Loucy (cell line): ENCODE measurements at regions not wholly inside any gene's neighbourhood (a gene's known extent, or its start where the extent isn't known, plus 50 kb on each side); places are given as distances from the start of the nearest gene placed in this dataset.

ENCODE experiments used
- H2AFZ ChIP-seq: fragments of 200-600 bp; sonication (generic); 2 replicates; pipeline ENCODE4 v1.6.0; 2016; ENCODE audit warnings: antibody characterized with exemption, mild to moderate bottlenecking, low read length, moderate library complexity
- H3F3A ChIP-seq: fragments of 200-600 bp; 2 replicates; pipeline ENCODE4 v1.6.0; 2016; ENCODE audit warnings: antibody characterized with exemption, low read depth, mild to moderate bottlenecking
- H3K27me3 ChIP-seq: fragments of 200-600 bp; sonication (generic); 2 replicates; pipeline ENCODE4 v1.6.1; 2014; ENCODE audit warnings: low read length, mild to moderate bottlenecking; ENCODE audit not compliant: insufficient read depth, poor library complexity, severe bottlenecking
- H3K36me3 ChIP-seq: fragments of 200-600 bp; sonication (generic); 2 replicates; pipeline ENCODE4 v1.6.1; 2016; ENCODE audit warnings: low read length; ENCODE audit not compliant: insufficient read depth
- H3K4me1 ChIP-seq: fragments of 200-600 bp; sonication (generic); 2 replicates; pipeline ENCODE4 v1.5.1; 2014; ENCODE audit warnings: low read length, mild to moderate bottlenecking; ENCODE audit not compliant: insufficient read depth, poor library complexity, severe bottlenecking
- H3K4me2 ChIP-seq: fragments of 200-600 bp; sonication (generic); 2 replicates; pipeline ENCODE4 v1.6.0; 2014; ENCODE audit warnings: antibody characterized with exemption, low read length, low read depth, mild to moderate bottlenecking; ENCODE audit not compliant: poor library complexity, severe bottlenecking
- H3K4me3 ChIP-seq: fragments of 200-600 bp; sonication (generic); 2 replicates; pipeline ENCODE4 v1.5.1; 2014; ENCODE audit warnings: low read length, mild to moderate bottlenecking, mixed read lengths; ENCODE audit not compliant: poor library complexity, severe bottlenecking
- H3K79me2 ChIP-seq: fragments of 200-600 bp; sonication (generic); 2 replicates; pipeline ENCODE4 v1.6.1; 2014; ENCODE audit warnings: low read length; ENCODE audit not compliant: insufficient read depth
- H3K9ac ChIP-seq: fragments of 200-600 bp; sonication (generic); 2 replicates; pipeline ENCODE4 v1.6.0; 2014; ENCODE audit warnings: mild to moderate bottlenecking, low read depth, low read length, moderate library complexity; ENCODE audit not compliant: poor library complexity, severe bottlenecking
- H3K9me2 ChIP-seq: fragments of 200-600 bp; sonication (generic); replicated peaks from 2 replicates; pipeline ENCODE4 v1.6.1; 2016; ENCODE audit warnings: low read depth, low read length, mixed read lengths
- H3K9me3 ChIP-seq: fragments of 200-600 bp; sonication (generic); 2 replicates; pipeline ENCODE4 v1.6.1; 2014; ENCODE audit warnings: mild to moderate bottlenecking, antibody characterized with exemption, low read length, low read depth; ENCODE audit not compliant: insufficient read depth
- H4K20me1 ChIP-seq: fragments of 200-600 bp; sonication (generic); 2 replicates; pipeline ENCODE4 v1.6.0; 2014; ENCODE audit warnings: antibody characterized with exemption, low read length, mild to moderate bottlenecking; ENCODE audit not compliant: insufficient read depth, poor library complexity, severe bottlenecking
- EZH2phosphoT487 ChIP-seq: fragments of 200-600 bp; IDR thresholded peaks from 2 replicates; pipeline ENCODE4 v1.6.1; 2018; ENCODE audit warnings: antibody characterized with exemption, mild to moderate bottlenecking, moderate library complexity, borderline replicate concordance
- TF ChIP-seq, protein P1 (sequence below): fragments of 200-600 bp; sonication (generic); conservative IDR thresholded peaks from 2 replicates; pipeline ENCODE4 v1.5.1; 2014; ENCODE audit warnings: mild to moderate bottlenecking, antibody characterized with exemption, low read length

DNA sequence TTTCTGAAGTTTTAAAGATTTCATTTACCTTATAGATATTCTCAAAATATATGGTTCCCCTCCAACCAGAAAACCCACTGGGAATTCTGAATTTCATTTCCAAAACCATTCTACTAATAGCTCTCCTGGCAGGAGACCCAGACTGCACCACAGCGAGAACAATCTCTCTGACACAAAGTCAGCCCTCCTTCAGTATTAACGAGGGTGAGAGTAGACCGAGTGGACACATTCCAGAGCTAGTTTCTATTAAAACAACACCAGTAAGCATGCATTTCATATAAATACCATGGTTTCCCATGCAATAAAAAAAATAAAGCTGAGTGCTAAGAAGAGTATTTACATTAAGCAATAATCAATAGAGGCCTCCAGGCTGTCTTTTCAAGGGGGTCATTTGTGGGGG, 899.6 kb upstream of the SLC35B3 start:
- no peaks in the 10 kb centered on the region for H4K20me1 ChIP-seq
- no peaks in the 10 kb centered on the region for H3K36me3 ChIP-seq
- no peak overlapping the region for H2AFZ ChIP-seq
- H3K9me3 ChIP-seq, result no peaks in the 10 kb centered on the region
- no peaks in the 10 kb centered on the region for H3K79me2 ChIP-seq
- H3K9ac ChIP-seq, result no peak overlapping the region
- no peak overlapping the region for H3K4me2 ChIP-seq
- H3K4me1 ChIP-seq, result no peaks in the 10 kb centered on the region
- H3K9me2 ChIP-seq, result no peaks in the 10 kb centered on the region
- H3F3A ChIP-seq, result no peaks in the 10 kb centered on the region
- TF ChIP-seq EZH2phosphoT487, result no peak
- TF ChIP-seq, protein P1, sequence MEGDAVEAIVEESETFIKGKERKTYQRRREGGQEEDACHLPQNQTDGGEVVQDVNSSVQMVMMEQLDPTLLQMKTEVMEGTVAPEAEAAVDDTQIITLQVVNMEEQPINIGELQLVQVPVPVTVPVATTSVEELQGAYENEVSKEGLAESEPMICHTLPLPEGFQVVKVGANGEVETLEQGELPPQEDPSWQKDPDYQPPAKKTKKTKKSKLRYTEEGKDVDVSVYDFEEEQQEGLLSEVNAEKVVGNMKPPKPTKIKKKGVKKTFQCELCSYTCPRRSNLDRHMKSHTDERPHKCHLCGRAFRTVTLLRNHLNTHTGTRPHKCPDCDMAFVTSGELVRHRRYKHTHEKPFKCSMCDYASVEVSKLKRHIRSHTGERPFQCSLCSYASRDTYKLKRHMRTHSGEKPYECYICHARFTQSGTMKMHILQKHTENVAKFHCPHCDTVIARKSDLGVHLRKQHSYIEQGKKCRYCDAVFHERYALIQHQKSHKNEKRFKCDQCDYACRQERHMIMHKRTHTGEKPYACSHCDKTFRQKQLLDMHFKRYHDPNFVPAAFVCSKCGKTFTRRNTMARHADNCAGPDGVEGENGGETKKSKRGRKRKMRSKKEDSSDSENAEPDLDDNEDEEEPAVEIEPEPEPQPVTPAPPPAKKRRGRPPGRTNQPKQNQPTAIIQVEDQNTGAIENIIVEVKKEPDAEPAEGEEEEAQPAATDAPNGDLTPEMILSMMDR, result no peak
- no peak overlapping the region for H3K4me3 ChIP-seq
- H3K27me3 ChIP-seq, result no peaks in the 10 kb centered on the region

DNA sequence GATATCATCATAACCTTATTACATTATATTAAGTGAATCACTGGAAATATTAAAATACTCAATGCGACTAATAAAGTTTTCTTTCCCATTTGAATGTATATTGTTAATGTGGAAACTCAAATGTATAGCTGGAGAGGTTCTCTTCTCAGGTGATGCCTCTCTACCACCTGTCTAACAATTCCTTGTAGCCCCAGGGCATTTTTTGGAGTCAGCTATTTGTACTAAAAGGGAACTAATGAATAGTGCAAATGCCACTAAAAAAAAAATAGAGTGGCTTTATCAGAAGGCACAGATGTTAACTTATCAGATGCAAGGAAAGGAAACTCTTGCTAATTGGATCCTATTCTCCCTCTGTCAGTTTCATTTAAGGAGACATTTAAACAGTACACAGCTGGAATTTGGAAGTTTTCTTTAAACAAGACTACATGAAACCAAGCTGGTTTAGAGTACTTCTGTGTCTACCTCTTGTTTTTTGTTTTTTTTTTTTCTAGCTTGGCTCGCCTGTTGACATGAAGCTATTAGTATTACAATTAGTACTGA, 897.0 kb upstream of the SLC35B3 start:
- Histone ChIP-seq H2AFZ (no peak overlapping the region), H3K27me3 (no peaks in the 10 kb centered on the region), H3K4me2 (no peak overlapping the region), H3K9me3 (no peaks in the 10 kb centered on the region), H3K4me3 (no peak overlapping the region), H4K20me1 (no peaks in the 10 kb centered on the region), H3K9ac (no peak overlapping the region), H3F3A (no peaks in the 10 kb centered on the region), H3K9me2 (no peaks in the 10 kb centered on the region), H3K4me1 (no peaks in the 10 kb centered on the region), H3K36me3 (no peaks in the 10 kb centered on the region), H3K79me2 (no peaks in the 10 kb centered on the region)
- no peak for TF ChIP-seq EZH2phosphoT487
- TF ChIP-seq, protein P1, result no peak

DNA sequence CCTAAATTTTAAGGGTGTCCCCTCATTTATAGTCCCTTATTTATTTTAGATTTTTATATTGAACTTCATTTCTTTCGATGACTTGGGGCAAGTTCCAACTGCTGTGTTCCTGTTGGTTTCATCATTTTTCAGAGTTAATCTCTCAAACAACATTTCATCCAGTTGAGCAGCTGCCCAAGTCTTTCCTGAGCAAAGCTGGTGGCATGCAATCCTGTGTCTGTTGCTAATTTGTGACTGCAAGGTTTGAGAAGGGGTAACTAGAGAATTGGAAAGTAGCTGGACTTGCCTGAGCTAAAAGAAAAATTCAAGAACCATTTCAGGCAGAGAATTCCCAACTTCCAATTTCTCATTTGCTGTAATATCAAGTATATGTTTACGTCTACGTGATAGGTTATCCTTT, 881.5 kb upstream of the SLC35B3 start:
- no peaks in the 10 kb centered on the region for H3K36me3 ChIP-seq
- no peak overlapping the region for H2AFZ ChIP-seq
- no peak for TF ChIP-seq EZH2phosphoT487
- TF ChIP-seq, protein P1, result no peak
- H3K4me2 ChIP-seq, result no peak overlapping the region
- H3K4me1 ChIP-seq, result no peaks in the 10 kb centered on the region
- no peaks in the 10 kb centered on the region for H3K9me3 ChIP-seq
- H3K4me3 ChIP-seq, result no peak overlapping the region
- no peaks in the 10 kb centered on the region for H3K9me2 ChIP-seq
- H3K9ac ChIP-seq, result no peak overlapping the region
- H4K20me1 ChIP-seq, result no peaks in the 10 kb centered on the region
- no peaks in the 10 kb centered on the region for H3K79me2 ChIP-seq
- no peaks in the 10 kb centered on the region for H3F3A ChIP-seq
- no peaks in the 10 kb centered on the region for H3K27me3 ChIP-seq
